ENCODE measurements at regions not wholly inside any gene's neighbourhood (a gene's known extent, or its start where the extent isn't known, plus 50 kb on each side); places are given as distances from the start of the nearest gene placed in this dataset.
A peak's percentile ranks its signal among the peaks of the same experiment; 100 is the strongest.

GRCh38 chr21:16838331-16838730, 674.5 kb upstream of the CXADR start:
- DNase-seq (peak in 2 of 5 donors; percentile 10 to 27), FAIRE-seq (no peak)
- Histone ChIP-seq H3K27me3 (ENCODE audit: control insufficient read depth, insufficient read depth, low read length) (no peaks in the 10 kb centered on the region), H3K9ac (ENCODE audit: low read length in 3 of 3) (no peak overlapping the region), H3K27ac (ENCODE audit: low read depth in 2 of 2, low read length in 2 of 2) (no peak overlapping the region), H3K4me1 (ENCODE audit: control insufficient read depth in 2 of 3, insufficient read depth in 2 of 3, low read depth in 1 of 3, low read length in 3 of 3) (no peaks in the 10 kb centered on the region), H3K36me3 (ENCODE audit: control insufficient read depth in 2 of 3, insufficient read depth in 3 of 3, low read length in 3 of 3) (no peaks in the 10 kb centered on the region), H3K9me3 (ENCODE audit: control insufficient read depth in 2 of 3, insufficient read depth in 1 of 3, low read length in 3 of 3) (no peaks in the 10 kb centered on the region), H3K4me3 (ENCODE audit: low read length in 3 of 3) (no peak overlapping the region)
- no peak for TF ChIP-seq CTCF (IDR thresholded peaks at IDR 0.05; ENCODE audit: borderline replicate concordance, extremely low read depth, insufficient read depth)
- intact Hi-C loops (cut with DNase I): no loop called here

GRCh38 chr21:16840538-16840937, 672.3 kb upstream of the CXADR start:
- H3K27me3 ChIP-seq (ENCODE audit: control insufficient read depth, insufficient read depth, low read length): no peaks in the 10 kb centered on the region
- no peak for FAIRE-seq
- no peak overlapping the region for H3K27ac ChIP-seq (ENCODE audit: low read depth in 2 of 2, low read length in 2 of 2)

GRCh38 chr21:16841975-16842695, 670.7 kb upstream of the CXADR start:
- Histone ChIP-seq H3K9me3 (ENCODE audit: control insufficient read depth in 2 of 3, insufficient read depth in 1 of 3, low read length in 3 of 3) (no peaks in the 10 kb centered on the region), H3K4me3 (ENCODE audit: low read length in 3 of 3) (no peak overlapping the region), H3K36me3 (ENCODE audit: control insufficient read depth in 2 of 3, insufficient read depth in 3 of 3, low read length in 3 of 3) (no peaks in the 10 kb centered on the region), H3K9ac (ENCODE audit: low read length in 3 of 3) (no peak overlapping the region), H3K4me1 (ENCODE audit: control insufficient read depth in 2 of 3, insufficient read depth in 2 of 3, low read depth in 1 of 3, low read length in 3 of 3) (no peaks in the 10 kb centered on the region), H3K27ac (ENCODE audit: low read depth in 2 of 2, low read length in 2 of 2) (no peak overlapping the region), H3K27me3 (ENCODE audit: control insufficient read depth, insufficient read depth, low read length) (no peaks in the 10 kb centered on the region)
- FAIRE-seq: no peak
- DNase-seq: no peak
- no peak for TF ChIP-seq CTCF (IDR thresholded peaks at IDR 0.05; ENCODE audit: borderline replicate concordance, extremely low read depth, insufficient read depth)
- intact Hi-C loops (cut with DNase I): no loop called here

More at GRCh38 chr21:16840538-16840937, 672.3 kb upstream of the CXADR start:
- H3K9me3 ChIP-seq (ENCODE audit: control insufficient read depth in 2 of 3, insufficient read depth in 1 of 3, low read length in 3 of 3): no peaks in the 10 kb centered on the region
- intact Hi-C loops (cut with DNase I): no loop called here
- H3K36me3 ChIP-seq (ENCODE audit: control insufficient read depth in 2 of 3, insufficient read depth in 3 of 3, low read length in 3 of 3): no peaks in the 10 kb centered on the region
- H3K9ac ChIP-seq (ENCODE audit: low read length in 3 of 3): no peak overlapping the region
- TF ChIP-seq CTCF (IDR thresholded peaks at IDR 0.05; ENCODE audit: borderline replicate concordance, extremely low read depth, insufficient read depth): no peak
- no peak overlapping the region for H3K4me3 ChIP-seq (ENCODE audit: low read length in 3 of 3)
- no peak for DNase-seq
- H3K4me1 ChIP-seq (ENCODE audit: control insufficient read depth in 2 of 3, insufficient read depth in 2 of 3, low read depth in 1 of 3, low read length in 3 of 3): no peaks in the 10 kb centered on the region

- intact Hi-C loops (cut with DNase I): no loop called here
Measured at GRCh38 chr21:16842696-16843035, 670.2 kb upstream of the CXADR start.

More at GRCh38 chr21:16842696-16843035, 670.2 kb upstream of the CXADR start:
- DNase-seq (no peak), FAIRE-seq (no peak)
- Histone ChIP-seq H3K4me1 (ENCODE audit: control insufficient read depth in 2 of 3, insufficient read depth in 2 of 3, low read depth in 1 of 3, low read length in 3 of 3) (no peaks in the 10 kb centered on the region), H3K4me3 (ENCODE audit: low read length in 3 of 3) (no peak overlapping the region), H3K27ac (ENCODE audit: low read depth in 2 of 2, low read length in 2 of 2) (no peak overlapping the region), H3K36me3 (ENCODE audit: control insufficient read depth in 2 of 3, insufficient read depth in 3 of 3, low read length in 3 of 3) (no peaks in the 10 kb centered on the region), H3K9me3 (ENCODE audit: control insufficient read depth in 2 of 3, insufficient read depth in 1 of 3, low read length in 3 of 3) (no peaks in the 10 kb centered on the region), H3K27me3 (ENCODE audit: control insufficient read depth, insufficient read depth, low read length) (no peaks in the 10 kb centered on the region), H3K9ac (ENCODE audit: low read length in 3 of 3) (no peak overlapping the region)
- TF ChIP-seq CTCF (IDR thresholded peaks at IDR 0.05; ENCODE audit: borderline replicate concordance, extremely low read depth, insufficient read depth): no peak
